GM19395 (cell line): ENCODE measurements at regions not wholly inside any gene's neighbourhood (a gene's known extent, or its start where the extent isn't known, plus 50 kb on each side); places are given as distances from the start of the nearest gene placed in this dataset.

ENCODE experiments used
- ATAC-seq: cut with Tn5 transposase; IDR thresholded peaks from one replicate; pipeline ENCODE4 v1.9.1; 2021; ENCODE audit warnings: mild to moderate bottlenecking, moderate library complexity; ENCODE audit not compliant: unreplicated experiment

DNA sequence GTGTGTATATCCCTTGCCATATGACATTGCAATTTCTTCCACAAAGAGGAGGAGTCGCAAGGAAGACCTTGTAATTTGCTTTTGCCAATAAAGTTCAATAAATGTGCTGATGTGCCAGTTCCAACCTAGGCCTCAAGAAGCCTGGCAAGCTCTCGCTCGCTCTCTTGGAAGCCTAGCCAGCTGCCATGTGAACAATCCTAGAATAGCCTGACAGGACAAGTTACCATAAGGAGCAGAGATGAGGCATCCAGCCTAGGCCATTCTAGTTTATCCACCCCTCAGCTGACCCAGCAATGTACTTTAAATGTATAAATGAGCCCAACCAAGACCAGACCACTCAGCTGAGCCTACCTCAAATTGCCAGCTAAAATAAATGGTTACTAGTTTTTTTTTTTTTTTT lies 145.7 kb upstream of the QRFPR start:
- no peak for ATAC-seq

DNA sequence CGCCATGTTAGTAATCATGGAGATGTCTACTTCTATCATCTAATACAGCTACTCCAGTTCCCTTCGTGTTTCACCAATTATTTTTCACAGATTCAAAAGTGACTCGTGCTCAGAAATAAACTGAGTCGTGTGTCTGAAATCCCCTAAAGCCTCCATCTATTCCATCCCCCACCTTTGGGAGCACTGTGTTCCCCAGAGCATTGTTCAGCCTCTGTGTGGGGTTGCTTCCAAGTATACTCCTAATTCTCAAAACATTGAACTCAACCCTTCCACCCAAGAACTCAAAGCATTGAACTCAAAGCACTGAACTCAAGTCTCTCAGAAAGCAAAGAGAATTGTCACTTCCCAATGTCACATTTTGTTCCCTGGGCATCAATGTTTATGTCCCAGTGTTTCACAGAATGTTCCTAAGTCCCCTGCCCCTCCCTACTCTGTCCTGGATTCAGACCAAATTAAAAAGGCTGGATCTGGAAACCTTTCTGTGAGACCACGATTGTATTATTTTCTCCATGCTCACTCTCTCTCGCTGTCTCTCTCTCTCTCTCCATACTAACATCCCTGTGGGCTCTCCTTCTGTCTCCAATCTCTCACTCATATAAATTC lies 138.5 kb upstream of the QRFPR start:
- ATAC-seq = no peak

DNA sequence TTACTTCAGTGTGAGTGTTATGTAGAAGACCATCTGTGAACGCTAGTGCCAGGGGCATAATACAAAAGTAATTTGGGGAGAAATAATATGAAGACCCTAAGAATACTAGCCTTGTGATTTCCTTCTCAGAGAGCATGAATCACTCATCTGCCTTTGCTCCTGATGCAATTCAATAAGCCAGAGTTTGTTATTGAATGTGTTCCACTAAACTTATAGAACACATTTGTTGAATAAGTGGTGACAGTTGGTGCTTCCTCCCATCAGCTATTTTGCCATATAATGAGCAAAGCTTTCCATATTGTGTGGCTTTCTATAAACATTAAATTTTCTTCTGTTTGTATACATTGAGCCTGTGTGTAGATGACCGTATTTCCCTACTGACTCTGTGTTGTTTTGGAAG lies 136.4 kb upstream of the QRFPR start:
- ATAC-seq = no peak

DNA sequence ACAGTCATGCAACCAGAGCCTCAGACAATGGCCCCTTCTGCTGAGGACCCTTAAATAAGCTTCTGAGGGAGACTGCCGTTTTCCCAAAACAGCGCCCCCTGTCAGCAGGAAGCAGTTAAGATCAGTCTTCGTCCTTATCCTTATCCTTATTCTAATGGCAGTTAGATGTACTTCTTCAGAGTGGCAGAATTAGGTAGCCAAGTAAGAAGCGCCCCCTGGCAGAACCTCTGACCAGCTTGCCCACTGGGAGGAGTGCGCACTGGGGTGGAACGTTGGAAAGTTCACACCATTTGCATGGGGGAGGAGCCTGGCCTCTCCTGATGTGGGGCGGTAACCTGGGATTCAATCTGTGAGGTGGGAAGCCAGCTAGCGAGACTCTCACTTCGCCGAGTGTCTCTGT lies 133.6 kb upstream of the QRFPR start:
- ATAC-seq = no peak

DNA sequence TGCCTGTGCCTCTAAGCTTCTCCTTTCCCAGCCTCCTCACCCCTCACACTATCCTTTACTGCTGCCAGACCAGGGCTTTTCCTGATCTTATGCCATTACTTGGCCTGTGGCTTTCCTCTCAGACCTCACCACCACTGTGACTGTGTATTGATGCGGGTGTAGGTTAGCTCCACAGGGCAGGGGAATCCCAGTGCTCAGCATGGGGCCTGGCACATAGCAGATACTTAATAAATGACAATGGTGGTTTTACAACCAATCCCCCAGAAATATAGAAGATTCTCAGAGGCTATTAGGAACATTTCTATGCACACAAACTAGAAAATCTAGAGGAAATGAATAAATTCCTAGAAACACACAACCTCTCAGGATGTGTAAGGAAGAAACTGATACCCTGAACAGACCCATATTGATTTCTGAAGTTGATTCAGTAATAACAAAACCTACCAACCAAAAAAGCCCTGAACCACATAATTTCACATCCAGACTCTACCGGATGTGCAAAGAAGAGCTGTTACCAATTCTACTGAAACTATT lies 129.6 kb upstream of the QRFPR start:
- peak; percentile 78 for ATAC-seq

DNA sequence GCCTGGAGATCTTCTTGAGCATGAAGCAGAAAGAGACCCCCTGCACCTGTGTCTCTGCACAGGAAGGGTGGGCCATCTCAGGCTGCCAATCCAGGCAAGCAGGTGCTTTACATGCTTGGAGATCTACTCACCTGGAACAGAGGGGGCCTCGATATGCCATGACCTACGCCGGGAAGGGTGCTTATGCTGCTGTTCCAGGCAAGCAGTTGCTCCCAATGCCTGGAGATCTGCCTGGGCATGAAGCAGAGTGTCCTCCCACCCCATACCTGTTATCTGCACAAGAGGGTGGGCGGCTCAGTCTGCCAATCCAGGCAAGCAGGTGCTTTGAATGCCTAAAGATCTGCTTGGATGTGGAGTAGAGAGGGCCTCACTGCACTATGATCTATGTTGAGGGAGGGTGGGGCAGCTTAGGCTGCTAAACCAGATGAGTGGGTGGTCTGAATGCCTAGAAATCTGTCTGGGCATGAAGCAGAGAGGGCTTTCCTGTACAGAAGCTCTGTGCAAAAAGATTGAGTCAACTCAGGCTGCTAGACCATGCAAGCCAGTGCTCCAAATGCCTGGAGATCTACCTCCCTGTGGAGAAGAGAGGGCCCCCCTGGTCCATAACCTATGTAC lies 104.5 kb upstream of the QRFPR start:
- no peak for ATAC-seq

DNA sequence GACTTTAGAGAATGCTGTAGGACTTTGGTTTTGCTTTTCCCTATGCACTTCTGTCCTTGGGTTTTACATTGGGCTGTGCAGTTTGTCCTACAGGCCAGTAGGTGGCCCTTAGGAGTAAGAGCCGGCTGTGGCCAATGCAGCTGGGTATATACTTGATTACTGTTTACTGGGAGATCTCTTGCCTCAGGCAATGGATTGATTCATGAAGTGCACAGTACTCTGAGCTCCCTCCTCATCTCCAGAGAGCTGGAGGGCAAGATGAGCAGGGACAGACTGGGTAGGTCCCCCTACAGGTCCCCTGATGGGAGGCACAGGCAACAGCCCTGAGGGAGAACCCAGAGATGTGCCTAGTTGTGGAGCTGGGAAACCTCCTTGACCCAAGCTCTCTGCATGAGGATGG lies 103.8 kb upstream of the QRFPR start:
- peak; percentile 97 for ATAC-seq

DNA sequence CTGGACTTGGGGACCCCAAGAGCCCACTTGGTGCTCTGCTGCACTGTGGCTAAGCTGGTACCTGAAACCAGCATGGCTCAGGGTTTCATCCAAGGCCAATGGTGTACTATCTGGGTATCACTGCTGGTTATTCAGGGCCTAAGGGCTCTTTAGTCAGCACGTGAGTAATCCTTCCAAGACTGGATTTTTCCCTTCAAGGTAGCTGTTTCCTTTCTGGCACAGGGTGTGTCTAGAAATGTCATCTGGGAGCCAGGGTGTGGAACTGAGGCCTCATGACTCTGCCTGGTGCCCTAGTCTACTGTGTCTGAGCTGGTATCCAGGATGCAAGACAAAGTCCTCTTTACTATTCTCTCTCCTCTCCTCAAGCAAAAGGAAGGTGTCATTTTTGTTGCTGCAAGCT lies 99.0 kb upstream of the QRFPR start:
- ATAC-seq = no peak

DNA sequence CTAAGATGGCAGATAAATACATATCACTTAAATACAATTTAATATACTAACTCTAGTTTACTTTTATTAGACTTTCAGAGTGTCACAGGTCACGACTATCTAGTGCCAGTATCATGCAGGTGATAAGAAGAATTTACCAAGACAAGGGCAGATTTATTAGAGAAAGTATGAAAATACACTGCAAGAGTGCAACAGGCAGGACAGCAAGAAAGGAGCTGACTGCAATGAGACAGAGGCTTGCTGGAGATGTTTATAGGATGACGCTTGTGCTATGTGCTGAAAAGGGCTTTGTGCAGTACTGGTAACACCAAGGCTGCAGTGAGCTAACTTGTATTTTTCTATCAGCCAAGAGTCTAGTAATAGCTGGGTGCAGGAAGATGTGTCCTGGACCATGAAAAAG lies 96.7 kb upstream of the QRFPR start:
- no peak for ATAC-seq

DNA sequence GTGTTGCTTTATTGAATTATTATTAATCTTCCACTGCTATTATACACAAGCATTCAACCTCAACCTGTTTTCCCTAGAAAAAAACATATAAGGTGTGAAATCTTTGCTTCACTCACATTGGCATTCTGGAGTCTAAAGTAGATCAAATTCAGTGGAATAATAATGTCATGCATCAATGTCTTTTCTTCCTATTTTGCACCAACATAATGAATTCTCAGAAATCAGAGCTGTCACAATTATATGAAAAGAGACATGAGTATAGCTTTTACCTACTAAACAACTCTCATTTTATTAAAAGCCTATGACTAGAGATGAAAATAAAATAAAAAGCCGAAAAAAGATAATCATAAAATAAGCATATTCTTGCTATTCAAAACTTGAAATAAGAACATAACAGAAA lies 96.3 kb upstream of the QRFPR start:
- no peak for ATAC-seq

GRCh38 chr4:121472937-121473721 lies 92.3 kb upstream of the QRFPR start:
- ATAC-seq = peak; percentile 76

DNA sequence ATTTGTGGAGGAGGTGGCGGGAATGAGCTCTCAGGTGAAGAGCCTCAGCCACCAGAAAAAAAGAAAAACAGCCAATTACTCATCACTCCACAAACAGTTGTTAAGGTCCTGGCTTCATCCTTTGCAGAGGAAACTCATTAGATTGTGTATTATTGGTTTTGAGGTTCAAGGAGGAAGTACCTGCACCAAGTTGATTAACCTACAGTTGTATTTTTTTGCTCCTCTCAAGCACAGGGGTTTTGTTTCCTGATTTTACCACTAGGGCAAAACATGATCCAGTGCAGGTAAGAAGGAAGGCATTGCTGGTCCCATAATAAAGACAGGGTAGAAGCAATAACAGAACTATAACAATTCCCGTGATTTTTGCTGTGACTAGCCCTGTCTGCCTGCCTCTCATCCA lies 84.0 kb upstream of the QRFPR start:
- ATAC-seq = no peak

DNA sequence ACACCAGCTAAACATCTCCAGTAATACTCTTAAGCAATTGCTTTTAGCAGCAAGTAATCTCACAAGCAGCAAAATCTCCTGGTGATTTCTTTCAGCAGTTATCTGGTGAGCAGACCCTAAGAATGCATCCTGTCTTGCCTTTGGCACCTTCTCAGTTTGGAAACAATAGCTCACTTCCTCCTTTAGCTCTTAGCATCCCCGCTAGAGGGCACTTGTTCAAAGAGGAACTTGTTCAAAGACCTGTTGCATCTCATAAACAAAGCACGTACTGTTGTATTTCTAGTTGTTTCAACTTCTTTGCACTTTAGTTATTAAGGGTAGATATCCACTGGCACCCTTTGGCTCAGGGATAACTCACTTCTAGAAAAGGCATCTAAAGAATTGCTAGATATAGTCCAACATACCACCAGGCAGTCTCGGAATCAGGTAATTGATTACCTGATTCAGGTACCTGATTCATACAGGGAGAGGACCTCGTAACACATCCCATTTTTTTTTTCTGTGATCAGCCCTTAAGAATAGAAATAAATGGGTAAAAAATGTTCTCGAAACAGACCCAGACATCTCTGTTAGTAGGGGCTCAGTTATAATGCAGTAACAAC lies 81.9 kb upstream of the QRFPR start:
- ATAC-seq = peak; percentile 92

GRCh38 chr4:121459026-121459425 lies 78.2 kb upstream of the QRFPR start:
- ATAC-seq = no peak

DNA sequence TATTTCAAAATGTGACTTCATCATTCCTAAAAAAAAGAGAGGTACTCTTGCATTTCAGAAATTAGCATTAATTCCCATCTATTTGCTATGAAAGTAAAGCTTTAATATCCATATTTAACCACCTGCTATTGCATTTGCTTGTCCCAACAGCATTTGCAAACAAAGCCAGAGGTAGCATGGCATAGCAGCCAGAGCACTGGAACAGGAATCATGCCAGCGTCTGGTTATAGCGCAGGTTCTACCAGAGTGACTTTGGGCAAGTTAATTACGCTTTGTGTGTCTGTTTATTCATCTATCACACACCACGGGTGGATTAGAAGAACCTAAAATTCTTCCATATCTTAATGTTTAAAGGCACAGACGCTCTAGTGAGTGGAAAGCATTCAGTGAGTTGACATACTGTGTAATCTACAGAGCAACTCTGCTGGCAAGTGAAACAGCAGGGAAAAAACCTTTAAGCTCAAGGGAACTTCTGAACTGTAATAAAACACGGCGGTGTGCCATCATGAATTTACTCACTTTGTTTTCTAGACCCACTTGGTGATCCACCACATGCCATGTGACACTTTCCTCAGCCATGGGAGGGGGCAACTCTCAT lies 76.6 kb upstream of the QRFPR start:
- ATAC-seq = no peak

- ATAC-seq = no peak
These were observed 74.5 kb upstream of the QRFPR start for GRCh38 chr4:121455285-121455684.

DNA sequence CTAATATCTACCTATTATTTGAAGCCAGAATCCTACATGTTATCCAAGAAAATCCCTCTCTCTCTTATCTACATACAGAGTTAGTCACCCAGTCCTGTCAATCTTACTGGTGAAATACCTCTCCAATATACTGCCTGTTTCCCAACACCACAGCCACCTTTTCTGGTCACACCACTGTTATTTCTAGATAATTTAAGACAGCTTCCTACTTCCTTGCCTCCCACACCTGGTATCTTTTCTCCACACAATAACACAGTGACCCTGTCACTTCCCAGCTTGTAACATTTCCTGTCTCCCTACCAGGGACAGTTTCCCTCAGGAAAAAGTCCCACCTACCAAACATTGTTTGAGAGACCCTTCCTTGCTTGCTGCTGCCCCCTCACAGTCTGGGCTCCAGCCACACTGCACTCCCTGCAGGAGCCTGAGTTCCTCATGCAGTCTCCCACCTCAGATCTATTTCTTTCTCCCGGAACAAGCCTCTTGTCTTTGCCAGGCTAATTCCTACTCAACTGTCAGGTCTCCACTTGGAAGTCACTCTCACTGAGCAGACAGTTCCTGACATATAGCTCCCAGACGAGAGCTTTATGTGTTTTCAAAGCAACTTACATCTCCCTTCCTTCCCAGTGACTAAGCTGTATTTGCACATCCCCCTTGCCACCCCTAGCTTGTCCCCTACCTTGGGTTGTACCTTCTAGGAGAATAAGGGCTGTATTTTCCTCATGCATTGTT lies 73.6 kb upstream of the QRFPR start:
- ATAC-seq = no peak

- ATAC-seq = no peak
These were observed 70.5 kb upstream of the QRFPR start for GRCh38 chr4:121451310-121451709.

GRCh38 chr4:121449416-121449815 lies 68.6 kb upstream of the QRFPR start:
- ATAC-seq = no peak

- ATAC-seq = no peak
These were observed 67.4 kb upstream of the QRFPR start for GRCh38 chr4:121448231-121448630.

DNA sequence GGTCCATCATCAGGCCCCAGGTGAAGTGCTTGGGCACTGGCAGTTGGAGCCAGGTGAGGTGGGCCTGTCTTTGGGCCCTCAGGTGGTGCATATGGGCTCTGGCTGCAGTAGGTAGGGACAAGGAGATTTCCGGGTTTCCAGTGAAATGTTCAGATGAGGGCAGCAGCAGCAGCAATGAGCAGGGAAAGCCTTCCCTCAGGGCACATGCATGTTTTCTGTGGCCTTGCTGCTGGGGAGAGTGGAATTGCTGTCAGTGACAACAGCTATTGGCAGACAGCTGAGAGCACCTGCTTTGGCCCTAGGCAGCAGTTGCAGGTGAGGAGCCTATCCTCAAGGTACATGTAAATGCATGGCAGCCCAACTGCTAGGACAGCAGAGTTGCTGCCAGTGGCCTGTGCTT lies 58.9 kb upstream of the QRFPR start:
- ATAC-seq = no peak
